ENCODE measurements at regions not wholly inside any gene's neighbourhood (a gene's known extent, or its start where the extent isn't known, plus 50 kb on each side); places are given as distances from the start of the nearest gene placed in this dataset.
"Not testable (repeated sequence)": the region's sequence is repeated elsewhere in the genome, so short reads cannot be mapped to it uniquely, and the experiment has no call there.

- no peak for DNase-seq
Observed at GRCh38 chr1:37162059-37162458, 127.7 kb upstream of the GRIK3 start.

DNA sequence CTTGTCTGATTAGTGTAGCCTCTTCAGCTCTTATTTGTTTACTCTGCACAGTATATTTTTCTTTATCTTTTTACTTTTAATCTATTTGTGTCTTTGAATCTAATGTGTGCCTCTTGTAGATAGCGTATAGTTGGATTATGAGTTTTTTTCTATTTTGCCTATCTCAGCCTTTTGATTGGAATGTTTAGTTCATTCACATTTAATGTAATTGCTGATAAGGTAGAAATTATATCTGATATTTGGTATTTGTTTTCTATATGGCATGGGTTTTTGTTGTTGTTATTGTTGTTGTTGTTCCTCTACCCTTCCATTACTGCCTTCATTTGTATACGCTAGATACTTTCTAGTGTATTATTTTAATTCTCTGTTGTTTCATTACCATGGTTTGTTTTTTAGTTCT lies 131.7 kb upstream of the GRIK3 start:
- no peak for DNase-seq

GRCh38 chr1:37167479-37167878 lies 133.2 kb upstream of the GRIK3 start:
- no peak for DNase-seq

DNA sequence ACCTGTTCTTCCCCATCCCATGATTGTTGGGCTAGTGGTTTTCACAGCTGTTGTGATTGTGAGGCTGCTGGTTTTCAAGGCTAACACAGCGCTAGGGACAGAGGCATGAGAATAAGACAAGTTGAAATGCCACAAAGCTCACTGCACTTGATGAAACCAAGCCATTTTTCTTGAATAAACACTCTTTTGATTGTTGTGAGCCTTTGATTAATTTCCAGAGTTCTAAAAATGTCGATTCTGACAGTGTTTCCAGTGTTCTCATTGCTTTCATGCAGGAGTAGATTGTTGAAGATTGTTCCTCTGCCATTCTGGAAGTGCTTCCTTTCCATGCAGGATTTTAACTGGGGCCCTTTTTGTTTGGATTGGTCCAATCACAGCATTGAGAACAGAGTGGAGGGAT lies 134.9 kb upstream of the GRIK3 start:
- no peak for DNase-seq

DNA sequence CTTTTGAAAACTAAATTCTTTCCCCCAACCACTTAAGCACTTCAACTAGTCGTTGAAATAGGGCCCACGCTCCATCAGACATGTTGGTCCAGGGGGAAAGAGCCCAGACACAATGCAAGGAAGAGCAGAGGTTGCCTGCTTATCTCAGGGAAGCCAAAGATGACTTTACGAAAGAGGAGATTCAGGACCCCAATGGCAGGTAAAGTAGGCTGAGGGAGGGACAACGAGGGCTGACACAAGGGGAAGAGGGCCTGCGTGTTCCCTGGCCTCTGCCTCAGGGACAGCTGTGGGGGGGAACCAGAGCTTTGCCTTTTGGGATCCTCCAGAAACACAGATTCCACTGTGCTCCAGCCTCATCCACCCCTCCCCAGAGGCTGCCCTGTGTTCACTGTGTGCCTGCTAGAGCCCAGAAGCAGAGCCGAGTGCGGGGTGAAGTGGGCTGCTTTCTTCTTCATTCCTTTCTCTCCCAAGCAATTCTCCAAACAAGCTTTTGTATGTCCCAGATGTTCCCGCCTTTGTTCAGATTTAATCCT lies 135.5 kb upstream of the GRIK3 start:
- no peak for DNase-seq

- DNase-seq, result peak; percentile 70
Observed at GRCh38 chr1:37171691-37172090, 137.4 kb upstream of the GRIK3 start.

- DNase-seq, result no peak
Observed at GRCh38 chr1:37174341-37174740, 140.0 kb upstream of the GRIK3 start.

GRCh38 chr1:37174876-37175275 lies 140.6 kb upstream of the GRIK3 start:
- DNase-seq, result no peak

DNA sequence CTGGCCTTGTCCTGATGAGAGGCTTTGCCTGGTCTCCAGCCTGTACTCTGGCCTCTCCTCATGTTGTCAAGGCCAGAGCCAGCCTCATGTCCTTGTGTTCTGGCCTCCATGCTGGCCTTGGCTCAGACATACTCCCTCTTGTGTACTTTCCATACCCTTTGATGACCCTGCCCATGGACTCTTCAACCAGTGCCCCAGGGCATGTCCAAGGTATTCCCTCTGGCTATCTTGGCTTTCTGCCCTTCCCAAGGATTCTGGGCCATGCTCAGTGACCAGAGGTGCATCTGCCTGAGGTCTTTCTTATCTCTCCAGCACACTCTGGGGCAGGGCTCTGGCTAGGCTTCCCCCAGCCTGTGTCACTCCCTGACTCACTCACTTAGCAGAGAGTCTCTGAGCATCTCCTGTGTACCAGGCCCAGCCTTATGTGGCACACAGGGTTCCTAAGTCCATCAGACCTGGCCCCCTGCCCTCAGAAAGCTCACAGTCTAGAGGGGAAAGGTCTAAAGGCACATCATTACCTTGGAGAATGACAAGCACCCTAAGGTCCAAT lies 141.4 kb upstream of the GRIK3 start:
- no peak for DNase-seq

DNA sequence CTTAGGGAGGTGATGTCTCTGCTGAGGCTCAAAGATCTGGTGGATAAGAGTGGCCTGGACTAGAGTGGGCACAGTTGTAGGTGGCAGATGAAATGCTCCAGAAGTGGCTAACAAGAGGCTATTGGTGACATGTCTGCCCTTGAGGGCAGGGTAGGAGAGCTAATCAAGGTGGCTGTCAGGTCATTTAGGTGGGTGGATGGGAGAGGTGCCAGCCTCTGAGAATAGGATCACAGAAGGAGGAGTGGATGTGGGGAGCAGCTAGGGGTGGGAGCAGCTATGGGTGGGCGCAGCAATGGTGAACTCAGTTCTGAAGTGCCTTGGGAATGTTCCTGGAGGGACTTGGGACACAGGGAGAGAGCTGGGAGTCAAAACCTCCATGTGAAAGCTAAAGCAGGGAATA lies 142.0 kb upstream of the GRIK3 start:
- no peak for DNase-seq

DNA sequence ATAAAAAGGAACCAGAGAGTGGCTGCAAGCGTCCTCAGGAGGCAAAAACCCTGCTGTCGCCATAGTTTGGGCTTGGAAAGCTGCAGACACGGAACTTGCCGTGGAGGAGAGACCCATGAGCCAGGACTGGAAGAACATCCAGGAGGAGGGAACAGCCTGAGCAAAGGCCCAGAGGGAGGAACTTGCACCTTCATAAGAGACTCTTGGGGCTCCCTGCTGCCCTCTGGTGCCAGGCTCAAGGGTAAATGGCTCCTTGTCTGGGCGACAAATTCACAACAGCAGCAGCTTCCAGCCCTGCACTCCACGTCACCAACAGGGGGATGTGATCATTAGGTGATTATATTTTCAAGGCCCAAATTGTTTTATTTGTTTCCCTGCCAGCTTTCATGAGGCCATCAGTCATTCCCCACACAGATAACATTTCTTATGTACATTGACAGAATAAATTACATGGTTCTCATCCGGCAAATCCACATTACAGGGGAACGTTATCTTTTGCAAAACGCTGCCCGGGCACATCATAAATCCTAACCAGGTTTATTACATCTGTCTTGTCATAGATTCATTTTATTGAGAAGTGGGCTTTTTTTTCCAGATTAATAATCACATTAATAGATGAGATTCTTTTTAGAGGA lies 143.0 kb upstream of the GRIK3 start:
- DNase-seq, result peak; percentile 93

GRCh38 chr1:37181425-37181824 lies 147.1 kb upstream of the GRIK3 start:
- DNase-seq, result peak; percentile 21

- DNase-seq, result no peak
Observed at GRCh38 chr1:37184789-37185188, 150.5 kb upstream of the GRIK3 start.

DNA sequence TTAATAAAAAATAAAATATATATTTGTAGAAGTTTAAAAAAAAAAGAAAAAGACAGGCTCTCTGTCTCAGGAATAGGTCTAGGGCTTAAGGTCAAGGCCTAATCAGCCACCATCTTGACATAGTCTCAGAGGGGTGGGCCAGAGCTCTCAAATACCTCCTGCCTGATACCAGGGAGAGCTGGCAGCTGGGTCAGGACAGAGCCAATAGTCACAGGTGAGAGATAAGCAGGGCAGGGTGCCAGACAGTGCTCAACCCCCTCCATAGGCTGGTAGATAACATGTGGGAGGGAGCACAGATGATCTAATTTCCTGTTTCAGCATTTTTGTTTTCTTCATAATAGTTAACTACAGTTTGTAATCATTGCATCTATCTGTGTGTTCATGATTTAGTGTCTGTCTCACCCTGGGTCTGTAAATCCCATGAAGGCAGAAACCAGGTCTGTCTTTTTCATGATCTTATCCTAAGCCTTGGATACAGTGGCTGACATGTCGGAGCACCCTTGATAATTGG lies 152.0 kb upstream of the GRIK3 start:
- DNase-seq, result no peak

- no peak for DNase-seq
Observed at GRCh38 chr1:37189111-37189510, 154.8 kb upstream of the GRIK3 start.

GRCh38 chr1:37197411-37197810 lies 163.1 kb upstream of the GRIK3 start:
- no peak for DNase-seq

- DNase-seq, result not testable (repeated sequence)
Observed at GRCh38 chr1:37214305-37214704, 180.0 kb upstream of the GRIK3 start.

- no peak for DNase-seq
Observed at GRCh38 chr1:37233606-37234005, 199.3 kb upstream of the GRIK3 start.

GRCh38 chr1:37234941-37235418 lies 200.7 kb upstream of the GRIK3 start:
- DNase-seq, result peak; percentile 55

GRCh38 chr1:37237948-37238347 lies 203.6 kb upstream of the GRIK3 start:
- no peak for DNase-seq

DNA sequence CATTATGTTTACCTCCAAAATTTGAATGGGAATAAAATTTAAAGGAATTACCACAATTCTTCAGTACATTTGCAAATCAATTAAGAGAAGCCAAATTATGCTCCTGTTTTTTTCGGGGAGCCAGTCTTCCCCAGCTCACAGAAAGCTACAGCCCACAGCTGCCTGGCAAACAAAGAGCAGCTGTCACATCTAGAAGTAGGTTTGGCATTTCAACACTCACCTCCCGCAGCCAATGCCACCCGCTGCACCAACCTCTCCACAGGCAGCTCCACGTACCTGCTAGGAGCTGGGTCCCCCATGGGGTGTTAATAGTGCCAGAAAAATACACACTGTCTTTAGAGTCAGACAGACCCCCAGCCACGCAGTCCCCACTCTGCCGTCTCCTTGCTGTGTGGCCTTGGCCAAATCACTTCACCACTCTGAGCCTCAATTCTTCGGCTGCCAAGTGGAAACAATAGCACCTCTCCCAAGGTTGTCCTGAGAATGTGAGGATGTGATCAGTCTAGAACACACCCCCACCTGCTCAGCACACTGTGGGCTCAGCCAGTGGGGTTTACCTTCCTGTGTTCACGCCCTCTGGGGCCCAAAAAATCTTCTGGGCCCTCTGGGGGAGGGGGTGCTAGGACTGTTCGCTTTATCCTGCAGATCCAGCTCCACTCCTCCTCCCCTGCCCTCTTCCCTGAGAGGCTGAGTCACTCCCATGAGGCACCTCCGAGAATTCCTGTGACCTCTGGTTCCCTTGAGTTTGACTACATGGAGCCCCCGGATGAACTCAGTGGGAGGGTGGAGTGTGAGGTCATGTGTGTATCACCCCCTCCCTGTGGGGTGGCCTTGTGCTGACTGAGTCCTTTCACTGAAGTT lies 204.3 kb upstream of the GRIK3 start:
- no peak for DNase-seq

- no peak for DNase-seq
Observed at GRCh38 chr1:37239225-37239740, 205.0 kb upstream of the GRIK3 start.

DNA sequence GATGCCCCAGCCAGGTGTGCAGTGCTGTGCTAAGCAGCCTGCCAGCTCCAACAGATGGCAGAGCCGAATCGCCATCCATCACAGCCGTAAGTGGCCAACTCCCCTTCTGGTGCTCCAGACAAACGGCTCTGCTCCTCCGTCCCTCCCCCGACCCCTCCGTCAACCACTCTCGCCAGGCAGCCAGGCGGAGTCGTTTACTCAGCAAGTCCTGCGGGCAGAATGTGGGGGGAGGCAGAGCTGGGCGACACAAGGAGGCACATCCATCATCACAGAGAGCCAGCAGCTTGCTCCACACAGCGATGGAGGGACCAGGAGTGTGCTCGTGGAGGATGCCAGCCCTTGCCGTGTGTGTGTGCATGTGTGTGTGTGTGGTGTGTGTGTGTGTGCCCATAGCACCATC lies 206.6 kb upstream of the GRIK3 start:
- DNase-seq, result peak; percentile 66

Measured in NCI-H2227 treated with DMSO at 0.1 percent for 48 hours (cell line).